Skeletal muscle tissue (tissue), 3 donors: ENCODE measurements at regions not wholly inside any gene's neighbourhood (a gene's known extent, or its start where the extent isn't known, plus 50 kb on each side); places are given as distances from the start of the nearest gene placed in this dataset.
"Not testable (repeated sequence)": the region's sequence is repeated elsewhere in the genome, so short reads cannot be mapped to it uniquely, and the experiment has no call there.

Source experiments
- H3K27ac ChIP-seq: one replicate; pipeline ENCODE4 v1.7.0; 2013; ENCODE audit warnings: mild to moderate bottlenecking, low read depth, low read length, inconsistent platforms
- H3K27me3 ChIP-seq, 3 donors: one replicate each; pipeline ENCODE4 v1.7.0; 2013; ENCODE audit warnings: low read length in 3 of 3; ENCODE audit not compliant: control insufficient read depth in 3 of 3, insufficient read depth in 3 of 3
- H3K36me3 ChIP-seq, 3 donors: one replicate each; pipeline ENCODE4 v1.7.0; 2013; ENCODE audit warnings: low read length in 3 of 3; ENCODE audit not compliant: control insufficient read depth in 3 of 3, insufficient read depth in 3 of 3
- H3K4me1 ChIP-seq, 3 donors: one replicate each; pipeline ENCODE4 v1.7.0; 2013; ENCODE audit warnings: low read length in 3 of 3, mild to moderate bottlenecking in 3 of 3; ENCODE audit not compliant: control insufficient read depth in 3 of 3, insufficient read depth in 3 of 3
- H3K4me3 ChIP-seq, 3 donors: one replicate each; pipeline ENCODE4 v1.7.0; 2013; ENCODE audit warnings: low read length in 3 of 3
- H3K9ac ChIP-seq, 3 donors: one replicate each; pipeline ENCODE4 v1.7.0; 2013; ENCODE audit warnings: low read length in 3 of 3, mild to moderate bottlenecking in 3 of 3, moderate library complexity in 2 of 3, low read depth in 1 of 3
- H3K9me3 ChIP-seq, 3 donors: one replicate each; pipeline ENCODE4 v1.7.0; 2013; ENCODE audit warnings: low read length in 3 of 3; ENCODE audit not compliant: control insufficient read depth in 3 of 3
- donor health status: Osteomylitis.

GRCh38 chr1:116185161-116185701 is 74.0 kb downstream of the MAB21L3 start:
- Histone ChIP-seq H3K9ac (no peak overlapping the region), H3K9me3 (no peaks in the 10 kb centered on the region), H3K27me3 (no peaks in the 10 kb centered on the region), H3K27ac (peak overlapping the region; percentile 54), H3K4me1 (peaks cover 0 to 4% (median 0%) of the 10 kb centered on the region in 3 donors), H3K36me3 (no peaks in the 10 kb centered on the region), H3K4me3 (no peak overlapping the region)

GRCh38 chr1:116189481-116189880 is 78.3 kb downstream of the MAB21L3 start:
- Histone ChIP-seq H3K4me3 (no peak overlapping the region), H3K27me3 (no peaks in the 10 kb centered on the region), H3K36me3 (no peaks in the 10 kb centered on the region)

GRCh38 chr1:116191294-116191693 is 80.1 kb downstream of the MAB21L3 start:
- H3K4me1 ChIP-seq: no peaks in the 10 kb centered on the region
- no peak overlapping the region for H3K9ac ChIP-seq
- no peak overlapping the region for H3K27ac ChIP-seq
- no peak overlapping the region for H3K4me3 ChIP-seq
- H3K27me3 ChIP-seq: no peaks in the 10 kb centered on the region
- H3K9me3 ChIP-seq: no peaks in the 10 kb centered on the region
- no peaks in the 10 kb centered on the region for H3K36me3 ChIP-seq

More at GRCh38 chr1:116189481-116189880, 78.3 kb downstream of the MAB21L3 start:
- H3K9ac ChIP-seq: no peak overlapping the region
- no peaks in the 10 kb centered on the region for H3K4me1 ChIP-seq
- no peaks in the 10 kb centered on the region for H3K9me3 ChIP-seq
- no peak overlapping the region for H3K27ac ChIP-seq

- Histone ChIP-seq H3K27me3 (no peaks in the 10 kb centered on the region), H3K9me3 (no peaks in the 10 kb centered on the region), H3K4me3 (no peak overlapping the region), H3K27ac (no peak overlapping the region), H3K4me1 (no peaks in the 10 kb centered on the region), H3K9ac (no peak overlapping the region), H3K36me3 (no peaks in the 10 kb centered on the region)
Measured at GRCh38 chr1:116193768-116194167, 82.6 kb downstream of the MAB21L3 start.

- H3K9me3 ChIP-seq: no peaks in the 10 kb centered on the region
- no peak overlapping the region for H3K4me3 ChIP-seq
- no peaks in the 10 kb centered on the region for H3K27me3 ChIP-seq
- H3K4me1 ChIP-seq: no peaks in the 10 kb centered on the region
- H3K27ac ChIP-seq: no peak overlapping the region
- no peak overlapping the region for H3K9ac ChIP-seq
- no peaks in the 10 kb centered on the region for H3K36me3 ChIP-seq
Measured at GRCh38 chr1:116194568-116194967, 83.4 kb downstream of the MAB21L3 start.

- no peak overlapping the region for H3K27ac ChIP-seq
- H3K36me3 ChIP-seq: no peaks in the 10 kb centered on the region
- no peaks in the 10 kb centered on the region for H3K9me3 ChIP-seq
- no peak overlapping the region for H3K9ac ChIP-seq
- no peaks in the 10 kb centered on the region for H3K27me3 ChIP-seq
- H3K4me3 ChIP-seq: no peak overlapping the region
- H3K4me1 ChIP-seq: no peaks in the 10 kb centered on the region
Measured at GRCh38 chr1:116195077-116195868, 84.1 kb downstream of the MAB21L3 start.

GRCh38 chr1:116200343-116200742 is 89.1 kb downstream of the MAB21L3 start:
- H3K9me3 ChIP-seq, H3K36me3 ChIP-seq, H3K4me1 ChIP-seq, H3K27ac ChIP-seq, H3K9ac ChIP-seq, H3K27me3 ChIP-seq, H3K4me3 ChIP-seq: not testable (repeated sequence)

- H3K27ac ChIP-seq: no peak overlapping the region
- no peak overlapping the region for H3K4me3 ChIP-seq
- no peaks in the 10 kb centered on the region for H3K27me3 ChIP-seq
- no peaks in the 10 kb centered on the region for H3K36me3 ChIP-seq
- no peaks in the 10 kb centered on the region for H3K9me3 ChIP-seq
- no peaks in the 10 kb centered on the region for H3K4me1 ChIP-seq
- no peak overlapping the region for H3K9ac ChIP-seq
Measured at GRCh38 chr1:116201911-116202310, 90.7 kb downstream of the MAB21L3 start.

GRCh38 chr1:116203181-116203723 is 92.1 kb downstream of the MAB21L3 start:
- no peak overlapping the region for H3K9ac ChIP-seq
- H3K27ac ChIP-seq: no peak overlapping the region
- H3K4me3 ChIP-seq: no peak overlapping the region
- no peaks in the 10 kb centered on the region for H3K4me1 ChIP-seq
- H3K36me3 ChIP-seq: no peaks in the 10 kb centered on the region
- H3K9me3 ChIP-seq: no peaks in the 10 kb centered on the region
- H3K27me3 ChIP-seq: no peaks in the 10 kb centered on the region

- no peaks in the 10 kb centered on the region for H3K9me3 ChIP-seq
- no peak overlapping the region for H3K4me3 ChIP-seq
- H3K27ac ChIP-seq: no peak overlapping the region
- H3K36me3 ChIP-seq: no peaks in the 10 kb centered on the region
- H3K4me1 ChIP-seq: no peaks in the 10 kb centered on the region
- no peaks in the 10 kb centered on the region for H3K27me3 ChIP-seq
- no peak overlapping the region for H3K9ac ChIP-seq
Measured at GRCh38 chr1:116203920-116204319, 92.7 kb downstream of the MAB21L3 start.
